Esophagus muscularis mucosa (tissue), 4 donors: ENCODE measurements at regions not wholly inside any gene's neighbourhood (a gene's known extent, or its start where the extent isn't known, plus 50 kb on each side); places are given as distances from the start of the nearest gene placed in this dataset.

ENCODE experiments used
- DNase-seq: peaks from one replicate; pipeline ENCODE4 v3.0.0-alpha.2; 2017; ENCODE audit errors: extremely low spot score
- H3K27ac ChIP-seq, 4 donors: fragments of 200-600 bp; sonication (generic); replicated peaks in 1 of 4; 1 replicate in 3 of 4; 2 replicates in 1 of 4; pipeline ENCODE4 v1.5.1; 2016 to 2019; ENCODE audit warnings: mild to moderate bottlenecking in 1 of 4
- H3K27me3 ChIP-seq, 4 donors: fragments of 200-600 bp; sonication (generic); one replicate each; pipeline versions ENCODE4 v1.5.1 to v1.6.0; 2016 to 2019
- H3K36me3 ChIP-seq, 4 donors: fragments of 200-600 bp; sonication (generic); one replicate each; pipeline ENCODE4 v1.5.1; 2016 to 2019
- H3K4me1 ChIP-seq, 4 donors: fragments of 200-600 bp; sonication (generic); one replicate each; pipeline ENCODE4 v1.5.1; 2016 to 2019
- H3K4me3 ChIP-seq, 4 donors: fragments of 200-600 bp; sonication (generic); 1 replicate in 2 of 4; 2 replicates in 2 of 4; pipeline ENCODE4 v1.5.1; 2016 to 2019; ENCODE audit warnings: mild to moderate bottlenecking in 4 of 4, moderate library complexity in 1 of 4
- H3K9me3 ChIP-seq, 4 donors: fragments of 200-600 bp; sonication (generic); 1 replicate in 3 of 4; 2 replicates in 1 of 4; pipeline ENCODE4 v1.5.1; 2016 to 2019
- CTCF ChIP-seq, 3 experiments: fragments of 200-600 bp in 2 of 3; fragments of 450-650 bp in 1 of 3; sonication (generic) in 2 of 3; IDR thresholded peaks; one replicate each; pipeline ENCODE4 v1.5.1; 2017 to 2019; ENCODE audit warnings: antibody characterized with exemption in 3 of 3, mild to moderate bottlenecking in 2 of 3, moderate library complexity in 1 of 3
- EP300 ChIP-seq: sonication (generic); formaldehyde crosslinking; IDR thresholded peaks from one replicate; pipeline ENCODE4 v1.6.1; 2017; ENCODE audit warnings: antibody characterized with exemption
- POLR2A ChIP-seq: fragments of 450-650 bp; IDR thresholded peaks from one replicate; pipeline ENCODE4 v1.6.1; 2017; ENCODE audit warnings: antibody characterized with exemption, moderate library complexity, mild to moderate bottlenecking, low read depth
- POLR2AphosphoS5 ChIP-seq, 2 donors: sonication (generic); formaldehyde crosslinking; IDR thresholded peaks; one replicate each; pipeline ENCODE4 v1.6.1; 2017; ENCODE audit warnings: antibody characterized with exemption in 2 of 2
- WGBS: methylation state at CpG from one replicate; pipeline ENCODE4 v1.1.5; 2018; 5-methylcytosine and 5-hydroxymethylcytosine counted together
- intact Hi-C: fragments of 100-400 bp; cut with DNase I; formaldehyde crosslinking; loops from one replicate; pipeline ENCODE4 v1.15.1; 2023

- H3K4me3 ChIP-seq = no peak overlapping the region
- TF ChIP-seq CTCF (IDR thresholded peaks at IDR 0.05) = no peak
- TF ChIP-seq POLR2A = no peak
- TF ChIP-seq EP300 = no peak
- no peak for TF ChIP-seq POLR2AphosphoS5 (IDR thresholded peaks at IDR 0.05)
- 91% methylated on average over 3 of the region's 3 CpGs for WGBS
- intact Hi-C loops = no loop called here
- no peaks in the 10 kb centered on the region for H3K9me3 ChIP-seq
- no peaks in the 10 kb centered on the region for H3K27me3 ChIP-seq
- DNase-seq = no peak
- no peak overlapping the region for H3K27ac ChIP-seq
- no peaks in the 10 kb centered on the region for H3K36me3 ChIP-seq
- H3K4me1 ChIP-seq = peaks cover 0 to 39% (median 17%) of the 10 kb centered on the region in 4 donors
These were observed 214.0 kb upstream of the PRPS1L1 start for GRCh38 chr7:18241543-18242231.

- no peaks in the 10 kb centered on the region for H3K36me3 ChIP-seq
- TF ChIP-seq EP300 = no peak
- no peak for TF ChIP-seq CTCF (IDR thresholded peaks at IDR 0.05)
- H3K9me3 ChIP-seq = no peaks in the 10 kb centered on the region
- H3K4me1 ChIP-seq = peaks cover 0 to 28% (median 16%) of the 10 kb centered on the region in 4 donors
- 86% methylated on average over 3 of the region's 3 CpGs for WGBS
- intact Hi-C loops = no loop called here
- no peaks in the 10 kb centered on the region for H3K27me3 ChIP-seq
- H3K27ac ChIP-seq = no peak overlapping the region
- no peak overlapping the region for H3K4me3 ChIP-seq
- no peak for DNase-seq
These were observed 216.1 kb upstream of the PRPS1L1 start for GRCh38 chr7:18243731-18244130.

DNA sequence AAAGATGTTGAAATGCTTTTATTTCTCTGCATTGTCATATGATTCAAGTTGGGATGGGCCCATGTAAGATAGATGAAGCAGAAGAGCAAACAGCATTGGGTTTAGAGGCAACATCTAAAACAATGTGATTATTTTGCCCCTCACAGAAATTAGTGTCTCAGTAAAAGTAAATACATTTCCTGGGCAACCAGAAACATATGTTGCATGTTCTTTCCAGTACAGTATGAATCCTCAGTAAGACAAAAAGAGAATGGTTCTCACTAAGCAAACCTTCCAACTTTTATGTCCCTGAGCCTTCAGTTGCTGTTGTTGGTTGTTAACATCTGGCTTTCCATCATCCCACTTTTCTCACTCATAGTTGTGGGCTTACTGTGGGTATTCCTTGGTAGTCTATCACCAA is 222.5 kb upstream of the PRPS1L1 start:
- intact Hi-C loops = no loop called here
- Histone ChIP-seq H3K4me1 (no peaks in the 10 kb centered on the region), H3K9me3 (peaks cover 0 to 28% (median 20%) of the 10 kb centered on the region in 4 donors), H3K27me3 (no peaks in the 10 kb centered on the region), H3K36me3 (no peaks in the 10 kb centered on the region), H3K4me3 (no peak overlapping the region), H3K27ac (no peak overlapping the region)
- no peak for DNase-seq
- TF ChIP-seq CTCF (IDR thresholded peaks at IDR 0.05) = no peak
- TF ChIP-seq POLR2A = no peak
- no peak for TF ChIP-seq EP300
- no peak for TF ChIP-seq POLR2AphosphoS5 (IDR thresholded peaks at IDR 0.05)

DNA sequence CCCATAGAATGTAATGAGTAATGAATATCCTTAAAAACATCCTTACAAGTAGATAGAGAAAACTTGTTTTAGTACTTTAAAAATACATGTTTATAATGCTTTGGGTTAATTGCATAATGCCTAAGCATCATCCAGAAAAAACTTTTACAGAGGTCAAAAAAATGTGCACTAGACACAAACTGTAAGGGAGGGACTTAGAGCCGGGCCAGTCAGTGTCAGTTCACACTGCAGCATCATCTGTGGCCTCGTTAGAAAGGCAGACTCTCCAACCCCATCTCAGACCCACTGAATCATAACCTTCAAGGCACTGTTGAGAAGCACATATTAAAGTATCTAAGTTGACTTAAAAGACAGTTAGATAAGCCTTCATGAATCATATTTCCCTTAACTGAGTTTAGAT is 230.1 kb upstream of the PRPS1L1 start:
- Histone ChIP-seq H3K4me1 (peaks cover 0 to 7% (median 2%) of the 10 kb centered on the region in 4 donors), H3K4me3 (no peak overlapping the region), H3K27ac (no peak overlapping the region), H3K9me3 (peaks cover 0 to 14% (median 11%) of the 10 kb centered on the region in 4 donors), H3K27me3 (no peaks in the 10 kb centered on the region), H3K36me3 (no peaks in the 10 kb centered on the region)
- intact Hi-C loops = no loop called here
- DNase-seq = no peak
- TF ChIP-seq POLR2AphosphoS5 (IDR thresholded peaks at IDR 0.05) = no peak
- no peak for TF ChIP-seq POLR2A
- TF ChIP-seq EP300 = no peak
- no peak for TF ChIP-seq CTCF (IDR thresholded peaks at IDR 0.05)
- WGBS = 68% methylated on average over 2 of the region's 2 CpGs

- Histone ChIP-seq H3K27me3 (no peaks in the 10 kb centered on the region), H3K4me3 (no peak overlapping the region), H3K27ac (no peak overlapping the region), H3K36me3 (no peaks in the 10 kb centered on the region), H3K4me1 (peaks cover 0 to 7% (median 2%) of the 10 kb centered on the region in 4 donors), H3K9me3 (peaks cover 0 to 14% (median 6%) of the 10 kb centered on the region in 4 donors)
- intact Hi-C loops = no loop called here
- no peak for DNase-seq
- 86% methylated on average over 1 of the region's 1 CpG for WGBS
- TF ChIP-seq CTCF (IDR thresholded peaks at IDR 0.05) (no peak), POLR2AphosphoS5 (IDR thresholded peaks at IDR 0.05) (no peak), EP300 (no peak), POLR2A (no peak)
These were observed 233.5 kb upstream of the HDAC9 start for GRCh38 chr7:18262058-18262457.
